HCT116 (cell line): ENCODE measurements at regions not wholly inside any gene's neighbourhood (a gene's known extent, or its start where the extent isn't known, plus 50 kb on each side); places are given as distances from the start of the nearest gene placed in this dataset.

Experiments used
- ATAC-seq: fragments of 200-7000 bp; cut with Tn5 transposase; 2 replicates; pipeline ENCODE4 v1.9.1; 2020; ENCODE audit warnings: mild to moderate bottlenecking, moderate library complexity
- BruUV-seq: library from RNA; stranded (reverse); fragments of 400-500 nt; replicated peaks from 2 replicates; lab custom pipeline; 2021; lab: Mats Ljungman, UMichigan
- CTCF ChIA-PET: fragments of 300-600 bp; sonication (Branson Sonifier 250); formaldehyde crosslinking; loops from one replicate; lab custom pipeline; 2021; ENCODE audit warnings: antibody characterized with exemption; lab: Charles Lee
- POLR2A ChIA-PET: fragments of 300-600, 350-600 bp; sonication (Branson Sonifier 250); formaldehyde crosslinking; loops from one replicate; lab custom pipeline; 2021; ENCODE audit warnings: antibody characterized with exemption; lab: Charles Lee
- RAD21 ChIA-PET, 2 experiments: fragments of 300-600 bp; sonication (Branson Sonifier 250); formaldehyde crosslinking; loops; one replicate each; lab custom pipeline; 2023; ENCODE audit warnings: low total read pairs in 2 of 2; ENCODE audit not compliant: uncharacterized antibody in 2 of 2, unreplicated experiment in 2 of 2, low non-redundant PET in 1 of 2; lab: Charles Lee
- DNase-seq: peaks from one replicate; pipeline ENCODE4 v3.0.0-alpha.2; 2010; ENCODE audit warnings: low read depth, low spot score
- H2AFZ ChIP-seq: fragments of 200-600 bp; shearing (Covaris generic), sonication (generic); 2 replicates; pipeline ENCODE4 v1.6.1; 2017; ENCODE audit warnings: low read depth, mixed run types, mixed read lengths, antibody characterized with exemption, low read length; ENCODE audit not compliant: poor library complexity, severe bottlenecking
- H3K27ac ChIP-seq: 2 replicates; pipeline ENCODE4 v1.5.1; 2012; ENCODE audit warnings: low read depth, low read length
- H3K27me3 ChIP-seq: fragments of 200-600 bp; sonication (generic); 2 replicates; pipeline ENCODE4 v1.6.1; 2016; ENCODE audit warnings: mixed run types, low read length, mixed read lengths; ENCODE audit not compliant: insufficient read depth
- H3K36me3 ChIP-seq, 2 experiments: fragments of 200-500 bp in 1 of 2; fragments of 200-600 bp in 1 of 2; sonication (Bioruptor generic) in 1 of 2; sonication (generic) in 1 of 2; 2 replicates each; pipeline versions ENCODE4 v1.5.1 to v1.6.1; 2014 to 2016; ENCODE audit warnings: low read length in 2 of 2, inconsistent platforms in 1 of 2, mixed read lengths in 1 of 2, mixed run types in 1 of 2; ENCODE audit not compliant: insufficient read depth in 2 of 2, control insufficient read depth in 1 of 2
- H3K4me1 ChIP-seq, 2 experiments: fragments of 200-600 bp in 1 of 2; sonication (generic) in 1 of 2; 2 replicates each; pipeline versions ENCODE4 v1.5.1 to v1.6.1; 2012 to 2017; ENCODE audit warnings: low read length in 2 of 2, inconsistent platforms in 1 of 2, mild to moderate bottlenecking in 1 of 2, mixed read lengths in 1 of 2, mixed run types in 1 of 2, moderate library complexity in 1 of 2; ENCODE audit not compliant: insufficient read depth in 2 of 2, control insufficient read depth in 1 of 2
- H3K4me2 ChIP-seq: fragments of 200-600 bp; sonication (generic); 2 replicates; pipeline ENCODE4 v1.6.1; 2017; ENCODE audit warnings: mixed run types, low read length, mixed read lengths
- H3K4me3 ChIP-seq, 2 experiments: fragments of 200-600 bp in 1 of 2; sonication (generic) in 1 of 2; replicated peaks in 1 of 2; 2 replicates each; pipeline ENCODE4 v1.5.1; 2011 to 2016; ENCODE audit warnings: low read length in 2 of 2, control low read depth in 1 of 2, low read depth in 1 of 2, mild to moderate bottlenecking in 1 of 2, mixed read lengths in 1 of 2, mixed run types in 1 of 2
- H3K79me2 ChIP-seq: fragments of 200-600 bp; sonication (generic); 2 replicates; pipeline ENCODE4 v1.6.1; 2017; ENCODE audit warnings: mild to moderate bottlenecking, mixed run types, low read length, moderate library complexity, mixed read lengths; ENCODE audit not compliant: insufficient read depth
- H3K9ac ChIP-seq: fragments of 200-600 bp; sonication (generic); 2 replicates; pipeline ENCODE4 v1.6.1; 2016; ENCODE audit warnings: low read length, mixed read lengths
- H3K9me2 ChIP-seq: fragments of 200-600 bp; sonication (generic), shearing (Covaris generic); 2 replicates; pipeline ENCODE4 v1.6.1; 2017; ENCODE audit warnings: mixed run types, mild to moderate bottlenecking, moderate library complexity; ENCODE audit not compliant: insufficient read depth
- H3K9me3 ChIP-seq, 2 experiments: fragments of 200-500 bp in 1 of 2; fragments of 200-600 bp in 1 of 2; sonication (Bioruptor generic) in 1 of 2; sonication (generic) in 1 of 2; 2 replicates each; pipeline ENCODE4 v1.6.1; 2014 to 2017; ENCODE audit warnings: low read length in 2 of 2, mixed read lengths in 2 of 2, inconsistent platforms in 1 of 2, low read depth in 1 of 2, mild to moderate bottlenecking in 1 of 2, mixed run types in 1 of 2, moderate library complexity in 1 of 2; ENCODE audit not compliant: control insufficient read depth in 1 of 2, insufficient read depth in 1 of 2
- H4K20me1 ChIP-seq: fragments of 200-600 bp; sonication (generic), shearing (Covaris generic); 2 replicates; pipeline ENCODE4 v1.6.1; 2017; ENCODE audit warnings: mixed run types, mild to moderate bottlenecking, moderate library complexity; ENCODE audit not compliant: insufficient read depth
- CBX3 ChIP-seq: IDR thresholded peaks from 2 replicates; pipeline ENCODE4 v1.6.1; 2012; ENCODE audit warnings: low read depth
- CEBPB ChIP-seq: IDR thresholded peaks from 2 replicates; pipeline ENCODE4 v1.6.1; 2012; ENCODE audit warnings: low read depth
- CTCF ChIP-seq, 3 experiments: fragments of 200-600 bp in 1 of 3; sonication (generic) in 1 of 3; IDR thresholded peaks in 2 of 3; conservative IDR thresholded peaks in 1 of 3; 2 replicates each; pipeline ENCODE4 v1.5.1; 2012 to 2017; ENCODE audit warnings: low read depth in 2 of 3, low read length in 2 of 3, antibody characterized with exemption in 1 of 3, borderline replicate concordance in 1 of 3, control low read depth in 1 of 3, mild to moderate bottlenecking in 1 of 3, mixed read lengths in 1 of 3, mixed run types in 1 of 3, moderate library complexity in 1 of 3; ENCODE audit not compliant: insufficient read depth in 1 of 3
- EGR1 ChIP-seq: IDR thresholded peaks from 2 replicates; pipeline ENCODE4 v1.6.1; 2012; ENCODE audit warnings: low read depth
- EZH2 ChIP-seq: fragments of 200-600 bp; sonication (generic); IDR thresholded peaks from 2 replicates; pipeline ENCODE4 v1.6.1; 2017; ENCODE audit warnings: antibody characterized with exemption, mixed run types
- EZH2phosphoT487 ChIP-seq: fragments of 200-600 bp; IDR thresholded peaks from 2 replicates; pipeline ENCODE4 v1.6.1; 2018; ENCODE audit warnings: antibody characterized with exemption, borderline replicate concordance
- FOSL1 ChIP-seq: IDR thresholded peaks from 2 replicates; pipeline ENCODE4 v1.6.1; 2012; ENCODE audit warnings: low read depth
- JUND ChIP-seq: IDR thresholded peaks from 2 replicates; pipeline ENCODE4 v1.6.1; 2012
- POLR2AphosphoS5 ChIP-seq: IDR thresholded peaks from 2 replicates; pipeline ENCODE4 v1.6.1; 2011; ENCODE audit warnings: mild to moderate bottlenecking, low read depth, low read length, moderate library complexity
- SIN3A ChIP-seq: IDR thresholded peaks from 2 replicates; pipeline ENCODE4 v1.6.1; 2012; ENCODE audit warnings: low read depth
- SP1 ChIP-seq: IDR thresholded peaks from 2 replicates; pipeline ENCODE4 v1.6.1; 2012; ENCODE audit warnings: low read depth
- SRF ChIP-seq: IDR thresholded peaks from 2 replicates; pipeline ENCODE4 v1.6.1; 2012; ENCODE audit warnings: low read depth
- TCF7L2 ChIP-seq: IDR thresholded peaks from 2 replicates; pipeline ENCODE4 v1.7.0; 2011; ENCODE audit warnings: borderline replicate concordance, inconsistent platforms; ENCODE audit not compliant: insufficient read depth, insufficient read length; ENCODE audit errors: extremely low read depth
- YY1 ChIP-seq: IDR thresholded peaks from 2 replicates; pipeline ENCODE4 v1.6.1; 2011; ENCODE audit warnings: low read length, low read depth, moderate library complexity, mild to moderate bottlenecking; ENCODE audit not compliant: insufficient replicate concordance; ENCODE audit errors: extremely low read depth
- ZBTB33 ChIP-seq: IDR thresholded peaks from 2 replicates; pipeline ENCODE4 v1.6.1; 2011; ENCODE audit warnings: mild to moderate bottlenecking, low read length, moderate library complexity; ENCODE audit not compliant: insufficient replicate concordance; ENCODE audit errors: extremely low read depth
- ZFX ChIP-seq: fragments of 450-650 bp; IDR thresholded peaks from 2 replicates; pipeline ENCODE4 v1.6.1; 2017
- intact Hi-C: fragments of 100-400 bp; cut with micrococcal nuclease; formaldehyde crosslinking; loops from 2 replicates; pipeline ENCODE4 v1.10.0; 2022

- Histone ChIP-seq H3K4me2 (no peak overlapping the region), H4K20me1 (no peaks in the 10 kb centered on the region), H3K79me2 (no peaks in the 10 kb centered on the region), H3K36me3 (no peaks in the 10 kb centered on the region), H3K9me3 (no peaks in the 10 kb centered on the region), H3K4me1 (peaks cover 4 to 9% of the 10 kb centered on the region in 2 experiments; a peak in 3 of 4 replicates), H2AFZ (no peak overlapping the region), H3K27ac (no peak overlapping the region), H3K4me3 (no peak overlapping the region), H3K9me2 (no peaks in the 10 kb centered on the region), H3K9ac (no peak overlapping the region), H3K27me3 (no peaks in the 10 kb centered on the region)
- no peak for DNase-seq
- POLR2A ChIA-PET = no interaction called here
- no TSS peak for BruUV-seq
- CTCF ChIA-PET = no interaction called here
- RAD21 ChIA-PET = no interaction called here
- no peak for TF ChIP-seq JUND
- TF ChIP-seq ZFX = no peak
- TF ChIP-seq CEBPB = no peak
- TF ChIP-seq SIN3A = no peak
- TF ChIP-seq SP1 = no peak
- no peak for TF ChIP-seq ZBTB33
- ATAC-seq = no peak
- intact Hi-C loops = no loop called here
Measured at GRCh38 chr5:57858905-57859304, 376.3 kb upstream of the ACTBL2 start.

GRCh38 chr5:57857696-57858095 is 375.1 kb upstream of the ACTBL2 start:
- intact Hi-C loops = no loop called here
- ATAC-seq (no peak), DNase-seq (no peak)
- no peak overlapping the region for H3K4me3 ChIP-seq
- H3K9ac ChIP-seq = no peak overlapping the region
- no peaks in the 10 kb centered on the region for H3K27me3 ChIP-seq
- ChIA-PET POLR2A (no interaction called here), RAD21 (no interaction called here), CTCF (no interaction called here)
- no peak overlapping the region for H2AFZ ChIP-seq
- H3K4me2 ChIP-seq = no peak overlapping the region
- no peaks in the 10 kb centered on the region for H4K20me1 ChIP-seq
- no peaks in the 10 kb centered on the region for H3K9me3 ChIP-seq
- H3K4me1 ChIP-seq = peaks cover 4 to 9% of the 10 kb centered on the region in 2 experiments; a peak in 3 of 4 replicates
- H3K9me2 ChIP-seq = no peaks in the 10 kb centered on the region
- no peak overlapping the region for H3K27ac ChIP-seq
- TF ChIP-seq EGR1 (no peak), EZH2 (no peak), POLR2AphosphoS5 (no peak), EZH2phosphoT487 (no peak), CBX3 (no peak), CTCF (IDR thresholded peaks at IDR 0.05 in 2 of 3, conservative IDR thresholded peaks at IDR 0.05 in 1 of 3; ENCODE audit: borderline replicate concordance in 1 of 3, insufficient read depth in 1 of 3, low read depth in 2 of 3, low read length in 2 of 3) (no peak), ZBTB33 (no peak), CEBPB (no peak), TCF7L2 (no peak), YY1 (no peak), SP1 (no peak), SRF (no peak), FOSL1 (no peak), JUND (no peak)
- H3K36me3 ChIP-seq = no peaks in the 10 kb centered on the region
- no TSS peak for BruUV-seq
- H3K79me2 ChIP-seq = no peaks in the 10 kb centered on the region
